WTC11 (cell line): ENCODE measurements at regions not wholly inside any gene's neighbourhood (a gene's known extent, or its start where the extent isn't known, plus 50 kb on each side); places are given as distances from the start of the nearest gene placed in this dataset.

Source experiments
- ATAC-seq: fragments of 200-7000 bp; cut with Tn5 transposase; 2 replicates; pipeline ENCODE4 v1.10.0; 2021; ENCODE audit warnings: mild to moderate bottlenecking, moderate library complexity
- CTCF ChIA-PET: fragments of 300-600 bp; sonication (Branson Sonifier 250); formaldehyde crosslinking; loops from one replicate; lab custom pipeline; 2021; ENCODE audit warnings: antibody characterized with exemption; lab: Charles Lee
- POLR2A ChIA-PET: fragments of 350-600 bp; sonication (Branson Sonifier 250); formaldehyde crosslinking; loops from one replicate; lab custom pipeline; 2021; ENCODE audit warnings: antibody characterized with exemption; lab: Charles Lee
- DNase-seq: peaks from one replicate; pipeline ENCODE4 v3.0.0; 2021; ENCODE audit warnings: low spot score
- H3K27ac Mint-ChIP-seq: 2 replicates; pipeline ENCODE4 v1.8.0; 2021; ENCODE audit warnings: mixed read lengths
- H3K27me3 Mint-ChIP-seq: 2 replicates; pipeline ENCODE4 v1.8.0; 2021; ENCODE audit warnings: low read depth, mild to moderate bottlenecking, moderate library complexity, mixed read lengths
- H3K36me3 Mint-ChIP-seq: 2 replicates; pipeline ENCODE4 v1.8.0; 2021; ENCODE audit warnings: mixed read lengths
- H3K4me1 Mint-ChIP-seq: 2 replicates; pipeline ENCODE4 v1.8.0; 2022; ENCODE audit warnings: mixed read lengths
- H3K4me3 Mint-ChIP-seq: 2 replicates; pipeline ENCODE4 v1.8.0; 2021; ENCODE audit warnings: mild to moderate bottlenecking, moderate library complexity, mixed read lengths
- H3K9me3 Mint-ChIP-seq: 2 replicates; pipeline ENCODE4 v1.8.0; 2021; ENCODE audit warnings: mixed read lengths
- ELF4 ChIP-seq: sonication (generic); formaldehyde crosslinking; IDR thresholded peaks from 2 replicates; pipeline ENCODE4 v1.8.1; 2022; ENCODE audit warnings: low read depth, mild to moderate bottlenecking, moderate library complexity, missing genetic modification reagents
- ESRRA ChIP-seq: sonication (generic); formaldehyde crosslinking; IDR thresholded peaks from 2 replicates; pipeline ENCODE4 v1.8.1; 2022; ENCODE audit warnings: mild to moderate bottlenecking, missing genetic modification reagents, borderline replicate concordance
- KAT7 ChIP-seq: sonication (generic); formaldehyde crosslinking; IDR thresholded peaks from 2 replicates; pipeline ENCODE4 v1.8.1; 2023; ENCODE audit warnings: missing genetic modification reagents, mild to moderate bottlenecking, borderline replicate concordance
- NR2C2 ChIP-seq: sonication (generic); formaldehyde crosslinking; IDR thresholded peaks from 2 replicates; pipeline ENCODE4 v1.8.0; 2022; ENCODE audit warnings: mild to moderate bottlenecking, missing genetic modification reagents
- SOX15 ChIP-seq: fragments of 250-450 bp; sonication (Bioruptor Pico); IDR thresholded peaks from 2 replicates; pipeline ENCODE4 v1.9.0; 2021; ENCODE audit warnings: mild to moderate bottlenecking
- ZBTB21 ChIP-seq: sonication (generic); formaldehyde crosslinking; IDR thresholded peaks from 2 replicates; pipeline ENCODE4 v1.8.1; 2023; ENCODE audit warnings: mild to moderate bottlenecking, missing genetic modification reagents, borderline replicate concordance
- ZNF121 ChIP-seq: sonication (generic); formaldehyde crosslinking; IDR thresholded peaks from 2 replicates; pipeline ENCODE4 v1.8.0; 2023; ENCODE audit warnings: missing genetic modification reagents
- ZNF138 ChIP-seq: sonication (generic); formaldehyde crosslinking; conservative IDR thresholded peaks from 2 replicates; pipeline ENCODE4 v1.8.1; 2022; ENCODE audit warnings: mild to moderate bottlenecking, moderate library complexity, missing genetic modification reagents
- ZNF219 ChIP-seq: sonication (generic); formaldehyde crosslinking; IDR thresholded peaks from 2 replicates; pipeline ENCODE4 v1.8.0; 2023; ENCODE audit warnings: missing genetic modification reagents, mild to moderate bottlenecking, borderline replicate concordance
- ZNF396 ChIP-seq: fragments of 250-450 bp; sonication (Bioruptor Pico); IDR thresholded peaks from 2 replicates; pipeline ENCODE4 v1.8.0; 2021; ENCODE audit warnings: mild to moderate bottlenecking, moderate library complexity, borderline replicate concordance
- TF ChIP-seq, protein P1 (sequence below): sonication (generic); formaldehyde crosslinking; IDR thresholded peaks from 2 replicates; pipeline ENCODE4 v1.8.0; 2022; ENCODE audit warnings: mild to moderate bottlenecking, missing genetic modification reagents
- TF ChIP-seq, protein P2 (sequence below): sonication (generic); formaldehyde crosslinking; IDR thresholded peaks from 2 replicates; pipeline ENCODE4 v1.8.1; 2022; ENCODE audit warnings: low read depth, mild to moderate bottlenecking, moderate library complexity, missing genetic modification reagents, borderline replicate concordance
- TF ChIP-seq, protein P3 (sequence below): sonication (generic); formaldehyde crosslinking; IDR thresholded peaks from 2 replicates; pipeline ENCODE4 v1.8.1; 2022; ENCODE audit warnings: mild to moderate bottlenecking, moderate library complexity, missing genetic modification reagents
- TF ChIP-seq, protein P4 (sequence below): fragments of 250-450 bp; sonication (Bioruptor Pico); IDR thresholded peaks from 2 replicates; pipeline ENCODE4 v1.9.0; 2021; ENCODE audit warnings: mild to moderate bottlenecking
- TF ChIP-seq, protein P5 (sequence below): fragments of 250-450 bp; sonication (Bioruptor Pico); IDR thresholded peaks from 2 replicates; pipeline ENCODE4 v1.9.0; 2021; ENCODE audit warnings: moderate library complexity, mild to moderate bottlenecking, inconsistent platforms, borderline replicate concordance
- TF ChIP-seq, protein P6 (sequence below): sonication (generic); formaldehyde crosslinking; IDR thresholded peaks from 2 replicates; pipeline ENCODE4 v1.8.0; 2022; ENCODE audit warnings: mild to moderate bottlenecking, missing genetic modification reagents
- TF ChIP-seq, protein P7 (sequence below): sonication (generic); formaldehyde crosslinking; IDR thresholded peaks from 2 replicates; pipeline ENCODE4 v1.8.1; 2023; ENCODE audit warnings: mild to moderate bottlenecking, missing genetic modification reagents, moderate library complexity

DNA sequence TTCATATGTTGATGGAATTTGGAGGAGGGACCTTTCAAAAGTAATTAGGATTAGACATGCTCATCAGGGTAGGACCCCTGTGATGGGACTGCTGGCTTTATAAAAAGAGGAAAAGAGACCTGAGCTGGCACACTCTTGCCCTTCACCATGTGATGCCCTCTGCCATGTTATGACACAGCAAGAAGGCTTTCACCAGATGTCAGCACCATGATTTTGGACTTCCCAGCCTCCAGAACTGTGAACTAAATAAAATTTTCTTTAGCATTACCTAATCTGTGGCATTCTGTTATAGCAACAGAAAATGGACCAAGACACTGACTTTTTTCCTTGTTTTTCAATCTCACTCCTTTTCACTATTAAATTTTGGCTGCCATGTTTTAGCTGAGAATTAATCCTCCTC, 105.0 kb upstream of the TMPO start:
- ChIA-PET POLR2A (no interaction called here), CTCF (no interaction called here)
- Mint-ChIP-seq H3K27ac (no peak overlapping the region), H3K27me3 (no peaks in the 10 kb centered on the region), H3K9me3 (peaks cover 44% of the 10 kb centered on the region), H3K36me3 (peaks cover 32% of the 10 kb centered on the region), H3K4me1 (peaks cover 29% of the 10 kb centered on the region), H3K4me3 (no peak overlapping the region)
- DNase-seq, result no peak
- no peak for TF ChIP-seq ELF4 (CRISPR knock-in tag)
- TF ChIP-seq, protein P1, sequence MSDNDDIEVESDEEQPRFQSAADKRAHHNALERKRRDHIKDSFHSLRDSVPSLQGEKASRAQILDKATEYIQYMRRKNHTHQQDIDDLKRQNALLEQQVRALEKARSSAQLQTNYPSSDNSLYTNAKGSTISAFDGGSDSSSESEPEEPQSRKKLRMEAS (CRISPR knock-in tag), result no peak
- no peak for TF ChIP-seq ESRRA
- no peak for ATAC-seq

DNA sequence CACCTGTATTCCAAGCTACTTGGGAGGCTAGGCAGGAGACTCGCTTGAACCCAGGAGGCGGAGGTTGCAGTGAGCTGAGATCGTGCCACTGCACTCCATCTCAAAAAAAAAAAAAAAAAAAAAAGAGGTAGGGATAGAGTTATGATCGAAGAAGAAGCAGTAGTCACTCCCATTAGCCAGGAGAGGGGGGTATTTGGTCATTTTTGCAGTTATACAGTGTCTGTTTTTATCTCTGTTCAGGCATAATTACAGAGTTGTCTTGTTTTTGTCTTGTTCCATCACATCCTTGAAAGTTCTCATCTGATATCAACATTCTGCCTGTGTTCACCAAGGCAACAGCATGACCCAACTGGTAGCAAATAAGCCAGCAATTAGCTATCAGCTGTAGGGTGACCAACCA, 98.5 kb upstream of the TMPO start:
- no peak for DNase-seq
- Mint-ChIP-seq H3K27ac (no peak overlapping the region), H3K27me3 (no peaks in the 10 kb centered on the region), H3K4me1 (peaks cover 35% of the 10 kb centered on the region), H3K4me3 (no peak overlapping the region)
- ATAC-seq, result no peak; the same call in 1 of the 2 replicates
- CTCF ChIA-PET, result interaction anchor here (0.6 to 1.1 kb wide), 4 partner anchors 8 to 1583 kb away, joined by 3 read pairs; no protein-coding TSS in a partner anchor
- no peak for TF ChIP-seq KAT7 (CRISPR knock-in tag)
- TF ChIP-seq, protein P2, sequence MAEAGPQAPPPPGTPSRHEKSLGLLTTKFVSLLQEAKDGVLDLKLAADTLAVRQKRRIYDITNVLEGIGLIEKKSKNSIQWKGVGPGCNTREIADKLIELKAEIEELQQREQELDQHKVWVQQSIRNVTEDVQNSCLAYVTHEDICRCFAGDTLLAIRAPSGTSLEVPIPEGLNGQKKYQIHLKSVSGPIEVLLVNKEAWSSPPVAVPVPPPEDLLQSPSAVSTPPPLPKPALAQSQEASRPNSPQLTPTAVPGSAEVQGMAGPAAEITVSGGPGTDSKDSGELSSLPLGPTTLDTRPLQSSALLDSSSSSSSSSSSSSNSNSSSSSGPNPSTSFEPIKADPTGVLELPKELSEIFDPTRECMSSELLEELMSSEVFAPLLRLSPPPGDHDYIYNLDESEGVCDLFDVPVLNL, result no peak
- TF ChIP-seq, protein P3, sequence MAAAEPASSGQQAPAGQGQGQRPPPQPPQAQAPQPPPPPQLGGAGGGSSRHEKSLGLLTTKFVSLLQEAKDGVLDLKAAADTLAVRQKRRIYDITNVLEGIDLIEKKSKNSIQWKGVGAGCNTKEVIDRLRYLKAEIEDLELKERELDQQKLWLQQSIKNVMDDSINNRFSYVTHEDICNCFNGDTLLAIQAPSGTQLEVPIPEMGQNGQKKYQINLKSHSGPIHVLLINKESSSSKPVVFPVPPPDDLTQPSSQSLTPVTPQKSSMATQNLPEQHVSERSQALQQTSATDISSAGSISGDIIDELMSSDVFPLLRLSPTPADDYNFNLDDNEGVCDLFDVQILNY (CRISPR knock-in tag), result no peak
- TF ChIP-seq ZNF138 (CRISPR knock-in tag), result no peak
- TF ChIP-seq, protein P4, sequence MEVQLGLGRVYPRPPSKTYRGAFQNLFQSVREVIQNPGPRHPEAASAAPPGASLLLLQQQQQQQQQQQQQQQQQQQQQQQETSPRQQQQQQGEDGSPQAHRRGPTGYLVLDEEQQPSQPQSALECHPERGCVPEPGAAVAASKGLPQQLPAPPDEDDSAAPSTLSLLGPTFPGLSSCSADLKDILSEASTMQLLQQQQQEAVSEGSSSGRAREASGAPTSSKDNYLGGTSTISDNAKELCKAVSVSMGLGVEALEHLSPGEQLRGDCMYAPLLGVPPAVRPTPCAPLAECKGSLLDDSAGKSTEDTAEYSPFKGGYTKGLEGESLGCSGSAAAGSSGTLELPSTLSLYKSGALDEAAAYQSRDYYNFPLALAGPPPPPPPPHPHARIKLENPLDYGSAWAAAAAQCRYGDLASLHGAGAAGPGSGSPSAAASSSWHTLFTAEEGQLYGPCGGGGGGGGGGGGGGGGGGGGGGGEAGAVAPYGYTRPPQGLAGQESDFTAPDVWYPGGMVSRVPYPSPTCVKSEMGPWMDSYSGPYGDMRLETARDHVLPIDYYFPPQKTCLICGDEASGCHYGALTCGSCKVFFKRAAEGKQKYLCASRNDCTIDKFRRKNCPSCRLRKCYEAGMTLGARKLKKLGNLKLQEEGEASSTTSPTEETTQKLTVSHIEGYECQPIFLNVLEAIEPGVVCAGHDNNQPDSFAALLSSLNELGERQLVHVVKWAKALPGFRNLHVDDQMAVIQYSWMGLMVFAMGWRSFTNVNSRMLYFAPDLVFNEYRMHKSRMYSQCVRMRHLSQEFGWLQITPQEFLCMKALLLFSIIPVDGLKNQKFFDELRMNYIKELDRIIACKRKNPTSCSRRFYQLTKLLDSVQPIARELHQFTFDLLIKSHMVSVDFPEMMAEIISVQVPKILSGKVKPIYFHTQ (CRISPR knock-in tag), result no peak
- TF ChIP-seq, protein P5, sequence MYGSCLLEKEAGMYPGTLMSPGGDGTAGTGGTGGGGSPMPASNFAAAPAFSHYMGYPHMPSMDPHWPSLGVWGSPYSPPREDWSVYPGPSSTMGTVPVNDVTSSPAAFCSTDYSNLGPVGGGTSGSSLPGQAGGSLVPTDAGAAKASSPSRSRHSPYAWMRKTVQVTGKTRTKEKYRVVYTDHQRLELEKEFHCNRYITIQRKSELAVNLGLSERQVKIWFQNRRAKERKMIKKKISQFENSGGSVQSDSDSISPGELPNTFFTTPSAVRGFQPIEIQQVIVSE (CRISPR knock-in tag), result no peak
- TF ChIP-seq, protein P6, sequence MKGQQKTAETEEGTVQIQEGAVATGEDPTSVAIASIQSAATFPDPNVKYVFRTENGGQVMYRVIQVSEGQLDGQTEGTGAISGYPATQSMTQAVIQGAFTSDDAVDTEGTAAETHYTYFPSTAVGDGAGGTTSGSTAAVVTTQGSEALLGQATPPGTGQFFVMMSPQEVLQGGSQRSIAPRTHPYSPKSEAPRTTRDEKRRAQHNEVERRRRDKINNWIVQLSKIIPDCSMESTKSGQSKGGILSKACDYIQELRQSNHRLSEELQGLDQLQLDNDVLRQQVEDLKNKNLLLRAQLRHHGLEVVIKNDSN (CRISPR knock-in tag), result no peak
- no peak for TF ChIP-seq ZNF219 (CRISPR knock-in tag)
- TF ChIP-seq ZNF121 (CRISPR knock-in tag), result no peak
- TF ChIP-seq, all 79 proteins: peak for 0
- POLR2A ChIA-PET, result interaction anchor here (0.6 kb wide), 2 partner anchors 93 to 1988 kb away, joined by 3 to 4 read pairs; no protein-coding TSS in a partner anchor
- H3K9me3 Mint-ChIP-seq, result peaks cover 4% of the 10 kb centered on the region
- H3K36me3 Mint-ChIP-seq, result no peaks in the 10 kb centered on the region

DNA sequence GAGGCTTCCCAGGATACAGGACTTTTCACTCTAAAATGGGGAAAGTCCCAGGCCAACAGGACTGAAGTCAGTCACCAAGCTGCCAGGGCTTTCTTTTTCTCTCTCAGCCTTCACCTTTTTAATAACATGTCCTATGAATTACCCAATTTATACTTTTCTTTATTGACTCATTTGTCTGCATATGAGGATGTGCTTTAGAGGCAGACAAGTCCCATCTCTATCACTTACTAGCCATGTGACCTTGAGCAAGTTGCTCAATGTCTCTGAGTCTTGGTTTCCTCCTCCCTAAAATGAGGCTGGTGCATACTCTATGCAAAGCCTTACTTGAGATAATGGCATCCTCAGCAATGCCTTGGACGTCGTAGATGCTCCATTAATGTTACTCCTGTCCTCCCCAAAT, 98.1 kb upstream of the TMPO start:
- Mint-ChIP-seq H3K27ac (no peak overlapping the region), H3K4me1 (peaks cover 35% of the 10 kb centered on the region), H3K4me3 (no peak overlapping the region), H3K36me3 (no peaks in the 10 kb centered on the region), H3K9me3 (peaks cover 4% of the 10 kb centered on the region), H3K27me3 (no peaks in the 10 kb centered on the region)
- no peak for DNase-seq
- ChIA-PET CTCF (interaction anchor here (1.1 to 1.8 kb wide), 3 partner anchors 29 to 150 kb away, joined by 3 to 5 read pairs (median 4); no protein-coding TSS in a partner anchor), POLR2A (no interaction called here)
- ATAC-seq, result no peak
- no peak for TF ChIP-seq NR2C2 (CRISPR knock-in tag)
- TF ChIP-seq, protein P7, sequence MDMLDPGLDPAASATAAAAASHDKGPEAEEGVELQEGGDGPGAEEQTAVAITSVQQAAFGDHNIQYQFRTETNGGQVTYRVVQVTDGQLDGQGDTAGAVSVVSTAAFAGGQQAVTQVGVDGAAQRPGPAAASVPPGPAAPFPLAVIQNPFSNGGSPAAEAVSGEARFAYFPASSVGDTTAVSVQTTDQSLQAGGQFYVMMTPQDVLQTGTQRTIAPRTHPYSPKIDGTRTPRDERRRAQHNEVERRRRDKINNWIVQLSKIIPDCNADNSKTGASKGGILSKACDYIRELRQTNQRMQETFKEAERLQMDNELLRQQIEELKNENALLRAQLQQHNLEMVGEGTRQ, result no peak
- no peak for TF ChIP-seq ZNF219 (CRISPR knock-in tag)
- no peak for TF ChIP-seq SOX15
- no peak for TF ChIP-seq ZNF396 (CRISPR knock-in tag)
- TF ChIP-seq ZBTB21 (CRISPR knock-in tag), result no peak
